Endothelial cell of umbilical vein (primary cell): ENCODE measurements at regions not wholly inside any gene's neighbourhood (a gene's known extent, or its start where the extent isn't known, plus 50 kb on each side); places are given as distances from the start of the nearest gene placed in this dataset.
A peak's percentile ranks its signal among the peaks of the same experiment; 100 is the strongest.

Source experiments
- BruUV-seq: library from RNA; stranded (reverse); fragments of 400-500 nt; replicated peaks from 2 replicates; lab custom pipeline; 2021; lab: Mats Ljungman, UMichigan
- CTCF ChIA-PET: fragments of 300-600, 350-600 bp; sonication (Branson Sonifier 250); formaldehyde crosslinking; loops from one replicate; lab custom pipeline; 2021; ENCODE audit warnings: antibody characterized with exemption, inconsistent platforms; lab: Charles Lee
- POLR2A ChIA-PET: fragments of 300-600, 350-600 bp; sonication (Branson Sonifier 250); formaldehyde crosslinking; loops from one replicate; lab custom pipeline; 2021; ENCODE audit warnings: antibody characterized with exemption, inconsistent platforms; lab: Charles Lee
- DNase-seq: peaks from one replicate; pipeline ENCODE4 v3.0.0-alpha.2; 2011; ENCODE audit warnings: low read depth, low spot score
- FAIRE-seq: peaks from 2 replicates; lab custom pipeline; 2011; peaks lifted over from hg19 to GRCh38; lab: Jason Lieb, UNC
- H2AFZ ChIP-seq: 2 replicates; pipeline ENCODE4 v1.6.0; 2012; ENCODE audit warnings: low read depth, low read length, control low read depth, inconsistent platforms
- H3K27ac ChIP-seq: 2 replicates; pipeline ENCODE4 v1.5.1; 2011; ENCODE audit warnings: low read depth, mild to moderate bottlenecking, control low read depth, low read length, moderate library complexity; ENCODE audit not compliant: insufficient read depth
- H3K27me3 ChIP-seq, 2 experiments: 2 replicates each; pipeline versions ENCODE4 v1.6.0 to v1.6.1; 2011; ENCODE audit warnings: low read length in 2 of 2, mixed read lengths in 1 of 2; ENCODE audit not compliant: control insufficient read depth in 2 of 2, insufficient read depth in 2 of 2
- H3K36me3 ChIP-seq, 2 experiments: 2 replicates in 1 of 2; 3 replicates in 1 of 2; pipeline ENCODE4 v1.5.1; 2011; ENCODE audit warnings: low read length in 2 of 2, mild to moderate bottlenecking in 1 of 2, moderate library complexity in 1 of 2; ENCODE audit not compliant: control insufficient read depth in 2 of 2, insufficient read depth in 2 of 2; ENCODE audit errors: extremely low read depth in 1 of 2
- H3K4me1 ChIP-seq: 3 replicates; pipeline ENCODE4 v1.5.1; 2011; ENCODE audit warnings: mild to moderate bottlenecking, low read length; ENCODE audit not compliant: control insufficient read depth, insufficient read depth; ENCODE audit errors: extremely low read depth
- H3K4me2 ChIP-seq: 2 replicates; pipeline ENCODE4 v1.6.1; 2011; ENCODE audit warnings: low read length, control low read depth, mixed read lengths; ENCODE audit not compliant: insufficient read depth
- H3K4me3 ChIP-seq, 3 experiments: fragments of 200-600 bp in 1 of 3; sonication (generic), shearing (Covaris generic) in 1 of 3; replicated peaks in 1 of 3; 2 replicates each; pipeline ENCODE4 v1.5.1; 2011 to 2016; ENCODE audit warnings: control low read depth in 3 of 3, low read length in 3 of 3, mild to moderate bottlenecking in 2 of 3, inconsistent platforms in 1 of 3, low read depth in 1 of 3, moderate library complexity in 1 of 3; ENCODE audit not compliant: insufficient read depth in 1 of 3
- H3K79me2 ChIP-seq: 2 replicates; pipeline ENCODE4 v1.6.0; 2012; ENCODE audit warnings: low read length, inconsistent platforms; ENCODE audit not compliant: control insufficient read depth, insufficient read depth
- H3K9ac ChIP-seq: replicated peaks from 2 replicates; pipeline ENCODE3; 2011; ENCODE audit warnings: low read length, control low read depth; ENCODE audit not compliant: insufficient read depth; ENCODE audit errors: extremely low read depth
- H3K9me1 ChIP-seq: replicated peaks from 3 replicates; pipeline ENCODE4 v1.6.0; 2011; ENCODE audit warnings: mild to moderate bottlenecking, low read length; ENCODE audit not compliant: control insufficient read depth, insufficient read depth; ENCODE audit errors: extremely low read depth
- H3K9me3 ChIP-seq: replicated peaks from 2 replicates; pipeline ENCODE4 v1.5.1; 2012; ENCODE audit warnings: low read length, inconsistent platforms; ENCODE audit not compliant: control insufficient read depth, insufficient read depth
- H4K20me1 ChIP-seq: replicated peaks from 2 replicates; pipeline ENCODE3; 2011; ENCODE audit warnings: mild to moderate bottlenecking, low read length; ENCODE audit not compliant: control insufficient read depth, insufficient read depth; ENCODE audit errors: extremely low read depth
- EZH2 ChIP-seq: IDR thresholded peaks from 2 replicates; pipeline ENCODE4 v1.6.1; 2012; ENCODE audit warnings: borderline replicate concordance, low read depth, mild to moderate bottlenecking, moderate library complexity, low read length, inconsistent platforms; ENCODE audit not compliant: severe bottlenecking
- FOS ChIP-seq: IDR thresholded peaks from 2 replicates; pipeline ENCODE4 v1.6.1; 2011; ENCODE audit warnings: mild to moderate bottlenecking, low read length, moderate library complexity, borderline replicate concordance; ENCODE audit not compliant: insufficient read depth
- GATA2 ChIP-seq: IDR thresholded peaks from 2 replicates; pipeline ENCODE4 v1.7.0; 2011; ENCODE audit warnings: low read depth, mild to moderate bottlenecking, moderate library complexity, mixed read lengths, low read length; ENCODE audit not compliant: insufficient read length, insufficient read depth
- JUN ChIP-seq: IDR thresholded peaks from 2 replicates; pipeline ENCODE4 v1.6.1; 2011; ENCODE audit warnings: borderline replicate concordance, low read depth; ENCODE audit not compliant: insufficient read length, insufficient read depth
- MYC ChIP-seq: IDR thresholded peaks from one replicate; pipeline ENCODE4 v1.6.1; 2011; ENCODE audit warnings: mild to moderate bottlenecking, low read depth, low read length
- POLR2AphosphoS5 ChIP-seq: IDR thresholded peaks from 2 replicates; pipeline ENCODE4 v1.6.1; 2012; ENCODE audit warnings: low read depth, mild to moderate bottlenecking, control low read depth, low read length, moderate library complexity; ENCODE audit not compliant: insufficient read depth
- dilution Hi-C: fragments of 300-500 bp; cut with MboI; formaldehyde crosslinking; loops from one replicate; pipeline ENCODE4 v1.15.0; 2019; ENCODE audit warnings: low sequenced_read_pairs; ENCODE audit not compliant: extremely low pct_ligation_motif_present
- intact Hi-C: fragments of 100-400 bp; cut with micrococcal nuclease; formaldehyde crosslinking; loops from one replicate; pipeline ENCODE4 v1.10.0; 2022

DNA sequence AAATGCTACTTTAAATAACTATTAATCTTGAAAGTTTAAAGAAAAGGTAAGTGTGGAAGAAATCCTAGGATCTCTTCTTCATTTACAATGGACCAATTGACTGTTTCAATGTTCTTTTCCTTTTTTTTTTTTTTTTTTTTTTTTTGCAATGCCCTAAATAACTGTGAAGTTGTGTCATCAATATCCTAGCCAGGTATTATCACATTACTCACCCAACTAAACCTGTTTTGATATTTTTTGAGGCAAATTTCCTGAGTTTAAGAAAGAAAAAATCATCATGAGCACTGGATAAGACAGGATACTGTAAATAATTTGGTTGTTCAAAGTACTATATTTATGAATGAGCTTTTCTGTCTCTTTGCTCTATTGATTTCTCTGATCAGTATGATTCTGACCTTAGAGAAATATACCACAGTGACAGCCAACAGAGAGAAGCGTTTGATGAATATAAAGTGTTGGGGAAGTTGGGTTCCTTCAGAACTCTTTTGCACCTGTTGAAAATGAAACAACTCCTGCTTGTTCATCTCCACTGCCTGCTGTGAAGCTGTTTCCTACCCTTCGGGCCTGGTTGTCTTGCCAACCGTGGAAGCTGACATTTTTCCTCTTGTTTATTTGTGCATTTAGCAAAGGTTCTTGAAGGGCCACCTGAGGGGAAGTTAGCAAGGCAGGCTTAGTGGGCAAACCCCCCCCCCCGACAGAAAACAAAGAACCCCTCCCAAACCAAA lies 1220.5 kb upstream of the SLC10A2 start:
- Histone ChIP-seq H4K20me1 (no peaks in the 10 kb centered on the region), H2AFZ (peak overlapping the region; percentile 35), H3K27ac (no peak overlapping the region), H3K79me2 (no peaks in the 10 kb centered on the region), H3K4me1 (no peaks in the 10 kb centered on the region), H3K4me3 (no peak overlapping the region), H3K4me2 (no peak overlapping the region), H3K36me3 (no peaks in the 10 kb centered on the region), H3K9me3 (no peaks in the 10 kb centered on the region), H3K27me3 (no peaks in the 10 kb centered on the region), H3K9ac (no peak overlapping the region), H3K9me1 (no peaks in the 10 kb centered on the region)
- dilution Hi-C loops: no loop called here
- intact Hi-C loops: no loop called here
- no peak for TF ChIP-seq EZH2
- CTCF ChIA-PET: interaction anchor here (0.8 to 1.3 kb wide), 3 partner anchors 8 to 11 kb away, joined by 3 to 5 read pairs (median 4); no protein-coding TSS in a partner anchor
- no TSS peak for BruUV-seq
- DNase-seq: peak; percentile 39
- POLR2A ChIA-PET: no interaction called here
- FAIRE-seq: no peak

DNA sequence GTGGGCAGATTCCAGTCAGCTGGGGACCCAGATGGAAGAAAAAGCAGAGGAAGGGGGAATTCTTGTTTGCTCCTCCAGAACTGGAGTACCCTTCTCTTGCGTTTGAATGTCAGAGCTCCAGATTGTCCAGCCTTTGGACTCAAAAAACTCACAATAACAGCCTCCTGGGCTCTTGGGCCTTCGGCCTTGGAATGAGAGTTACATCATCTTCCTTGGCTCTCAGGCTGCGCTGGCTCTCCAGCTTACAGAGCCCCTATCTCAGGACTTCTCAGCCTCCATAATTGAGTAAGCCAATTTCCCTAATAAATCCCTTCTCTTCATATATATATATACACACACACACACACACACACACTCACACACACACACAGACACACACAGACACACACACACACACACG lies 1215.7 kb upstream of the SLC10A2 start:
- Histone ChIP-seq H3K27ac (no peak overlapping the region), H3K79me2 (no peaks in the 10 kb centered on the region), H3K36me3 (no peaks in the 10 kb centered on the region), H3K9me1 (no peaks in the 10 kb centered on the region), H3K4me1 (peaks cover 4% of the 10 kb centered on the region), H3K4me3 (no peak overlapping the region), H3K9ac (no peak overlapping the region), H2AFZ (no peak overlapping the region), H3K27me3 (no peaks in the 10 kb centered on the region), H3K4me2 (no peak overlapping the region), H3K9me3 (no peaks in the 10 kb centered on the region), H4K20me1 (no peaks in the 10 kb centered on the region)
- DNase-seq (no peak), FAIRE-seq (no peak)
- CTCF ChIA-PET: interaction anchor here (1.4 kb wide), 1 partner anchor 381 kb away, joined by 3 read pairs; no protein-coding TSS in a partner anchor
- dilution Hi-C loops (no loop called here), intact Hi-C loops (no loop called here)
- TF ChIP-seq POLR2AphosphoS5 (no peak), FOS (no peak), MYC (no peak), GATA2 (no peak), EZH2 (no peak), JUN (no peak)
- POLR2A ChIA-PET: no interaction called here
- no TSS peak for BruUV-seq
